Skin epidermis (tissue), 12 donors: ENCODE measurements at regions not wholly inside any gene's neighbourhood (a gene's known extent, or its start where the extent isn't known, plus 50 kb on each side); places are given as distances from the start of the nearest gene placed in this dataset.

Source experiments
- H3K27ac ChIP-seq, 21 experiments: fragments of 200-600 bp; sonication (generic) in 11 of 21; one replicate each; pipeline ENCODE4 v1.5.0; 2020; ENCODE audit warnings: mild to moderate bottlenecking in 3 of 21, inconsistent platforms in 2 of 21, moderate library complexity in 2 of 21
- H3K4me3 ChIP-seq, 7 experiments: fragments of 200-600 bp; sonication (generic) in 2 of 7; one replicate each; pipeline ENCODE4 v1.5.0; 2020; ENCODE audit warnings: inconsistent platforms in 2 of 7, mild to moderate bottlenecking in 2 of 7, moderate library complexity in 1 of 7

DNA sequence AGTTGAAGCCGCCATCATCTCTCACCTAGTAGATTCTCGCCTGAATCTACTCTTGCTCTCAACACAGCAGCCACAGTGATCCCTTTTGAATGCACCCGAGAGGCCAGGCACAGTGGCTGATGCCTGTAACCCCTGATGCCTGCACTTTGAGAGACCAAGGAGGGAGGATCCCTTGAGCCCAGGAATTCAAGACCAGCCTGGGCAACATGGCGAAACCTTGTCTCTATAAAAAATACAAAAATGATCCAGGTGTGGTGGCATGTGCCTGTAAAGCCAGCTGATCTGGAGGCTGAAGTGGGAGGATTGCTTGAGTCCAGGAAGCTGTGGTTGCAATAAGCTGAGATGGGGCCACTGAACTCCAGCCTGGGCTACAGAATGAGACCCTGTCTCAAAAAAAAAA, 60.3 kb upstream of the EML4 start:
- no peak overlapping the region for H3K4me3 ChIP-seq
- peak overlapping the region in 2 of 21 experiments; percentile 86 to 95 for H3K27ac ChIP-seq

DNA sequence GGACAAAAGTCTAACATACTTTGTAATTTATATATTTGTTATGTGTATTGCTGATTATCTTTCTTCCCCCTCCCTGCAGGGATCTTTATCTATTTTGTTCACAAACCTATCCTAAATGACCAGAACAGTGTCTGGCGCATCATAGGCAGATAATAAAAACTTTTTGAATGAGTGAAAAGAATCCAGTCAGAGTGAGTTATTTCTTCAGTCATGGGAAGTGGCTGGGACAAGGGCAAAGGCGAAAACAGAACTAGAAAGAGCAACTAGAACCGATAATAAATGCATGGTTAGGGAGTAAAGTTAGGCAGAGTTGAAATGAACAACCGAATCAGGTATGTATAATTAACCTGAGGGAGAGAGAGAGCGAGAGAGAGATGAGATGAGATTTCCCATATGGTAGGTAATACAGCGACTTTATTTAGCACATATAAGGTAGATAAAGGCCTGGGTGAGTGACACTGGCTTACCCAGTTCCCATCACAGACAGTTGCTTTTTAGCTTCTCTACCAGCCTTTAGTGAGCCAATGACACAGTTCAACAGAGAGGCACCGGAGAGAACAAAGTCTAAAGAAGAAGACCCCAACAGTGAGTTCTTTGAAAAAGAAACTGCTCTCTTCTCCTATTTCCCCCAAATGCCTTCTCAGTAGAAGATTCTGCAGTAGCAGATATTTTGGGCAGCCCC, 59.1 kb upstream of the EML4 start:
- Histone ChIP-seq H3K27ac (peak overlapping the region in 2 of 21 experiments; percentile 16 to 27), H3K4me3 (no peak overlapping the region)

DNA sequence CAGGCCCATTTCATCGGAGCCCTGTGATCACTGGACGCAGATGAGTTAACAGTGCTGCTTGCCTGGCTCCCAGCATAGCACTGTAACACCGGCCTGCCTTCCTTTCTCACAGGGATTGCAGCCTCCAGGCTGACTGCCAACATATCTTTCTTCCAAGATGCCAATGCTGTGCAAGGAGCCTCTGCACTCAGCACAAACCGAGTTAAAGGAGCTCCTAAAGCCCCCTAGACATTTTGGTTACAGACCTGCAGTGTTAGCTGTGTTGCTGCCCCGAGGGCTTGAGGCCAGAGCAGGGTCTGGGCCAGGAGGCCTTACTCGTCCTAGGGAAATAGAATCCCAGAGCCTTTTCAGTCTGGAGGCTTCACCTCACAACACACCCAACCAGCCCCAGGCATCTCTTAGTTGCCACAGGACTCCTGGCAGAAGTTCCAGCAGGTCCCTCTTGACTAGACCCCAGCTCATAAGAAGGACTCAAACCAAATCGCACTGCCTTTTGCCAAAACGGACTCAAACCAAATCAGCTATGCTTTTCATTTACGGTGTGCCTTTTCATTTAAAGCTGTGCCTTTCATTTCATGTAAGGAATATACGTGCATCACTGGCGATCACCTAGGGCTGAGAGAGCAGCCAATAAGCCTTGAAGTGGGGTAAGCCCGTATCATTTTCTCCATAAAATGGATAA, 58.4 kb upstream of the EML4 start:
- Histone ChIP-seq H3K4me3 (no peak overlapping the region), H3K27ac (peak overlapping the region in 3 of 21 experiments; percentile 16 to 27 (median 21))

DNA sequence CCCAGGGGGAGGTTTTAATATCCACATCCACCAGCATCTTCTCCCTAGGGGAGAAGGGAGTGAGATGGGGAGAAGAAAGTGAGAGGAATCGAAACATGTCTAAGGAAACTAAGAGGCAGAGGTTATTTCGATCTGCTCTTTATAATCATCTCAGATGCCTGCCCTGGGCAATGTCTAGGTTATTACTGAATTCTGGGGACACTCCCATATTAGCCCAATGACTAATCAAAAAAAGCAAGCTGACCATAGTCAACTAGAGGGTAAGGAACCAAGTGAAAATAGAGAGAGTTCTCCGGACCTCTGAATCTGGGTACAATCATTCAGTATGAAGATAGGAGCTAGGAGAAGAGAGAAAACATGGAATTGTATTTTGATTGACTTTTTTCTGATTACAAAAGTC, 56.7 kb upstream of the EML4 start:
- no peak overlapping the region for H3K4me3 ChIP-seq
- no peak overlapping the region for H3K27ac ChIP-seq

DNA sequence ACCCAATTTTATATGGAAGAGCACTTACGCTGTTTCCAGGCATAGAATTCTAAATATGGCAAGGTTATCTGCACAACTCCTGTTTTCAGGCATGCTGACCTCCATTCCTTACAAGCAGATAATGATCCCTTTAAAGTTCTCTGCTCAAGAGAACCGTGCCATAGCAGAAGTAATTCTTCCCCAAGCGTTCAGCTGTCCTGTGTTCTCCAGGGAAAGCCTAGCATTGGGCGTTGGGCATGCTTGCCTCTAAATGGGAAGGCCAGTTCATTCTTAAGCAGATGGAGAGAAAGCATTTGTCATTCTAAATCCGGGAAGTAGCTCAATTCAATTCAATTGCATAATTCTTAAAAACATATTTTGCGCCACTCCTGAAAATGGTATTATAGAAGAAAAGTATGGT, 55.7 kb upstream of the EML4 start:
- Histone ChIP-seq H3K27ac (no peak overlapping the region), H3K4me3 (no peak overlapping the region)

DNA sequence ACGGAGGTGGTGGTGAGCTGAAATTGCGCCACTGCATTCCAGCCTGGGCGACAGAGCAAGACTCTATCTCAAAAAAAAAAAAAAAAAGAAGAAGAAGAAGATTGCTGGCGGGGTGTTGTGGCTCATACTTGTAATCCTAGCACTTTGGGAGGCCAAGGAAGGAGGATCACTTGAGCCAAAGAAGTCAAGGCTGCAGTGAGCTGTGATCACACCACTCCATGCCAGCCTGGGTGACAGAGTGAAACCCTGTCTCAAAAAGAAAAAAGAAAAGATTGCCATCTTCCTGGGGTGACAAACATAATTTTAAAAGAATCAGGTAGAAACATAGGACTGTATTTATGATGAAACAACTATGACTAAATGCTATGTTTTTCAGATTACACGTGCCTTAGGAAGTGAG, 55.1 kb upstream of the EML4 start:
- H3K27ac ChIP-seq, result no peak overlapping the region
- no peak overlapping the region for H3K4me3 ChIP-seq

DNA sequence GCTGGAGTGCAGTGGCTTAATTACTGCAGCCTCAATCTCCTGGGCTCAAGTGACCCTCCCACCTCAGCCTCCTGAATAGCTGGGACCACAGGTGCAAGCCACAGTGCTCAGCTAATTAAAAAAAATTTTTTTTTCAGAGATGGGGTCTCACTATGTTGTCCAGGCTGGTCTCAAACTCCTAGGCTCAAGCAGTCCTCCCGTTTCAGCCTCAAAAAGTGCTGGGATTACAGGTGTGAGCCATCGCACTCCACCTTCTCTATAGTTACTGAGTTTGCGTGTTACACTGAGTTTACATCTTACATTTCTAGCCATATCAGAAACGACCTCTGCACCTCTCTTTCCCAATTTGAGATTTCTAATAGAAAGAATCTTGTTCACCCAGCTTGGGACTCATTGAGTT, 53.6 kb upstream of the EML4 start:
- no peak overlapping the region for H3K4me3 ChIP-seq
- H3K27ac ChIP-seq, result peak overlapping the region in 1 of 21 experiments; percentile 6

DNA sequence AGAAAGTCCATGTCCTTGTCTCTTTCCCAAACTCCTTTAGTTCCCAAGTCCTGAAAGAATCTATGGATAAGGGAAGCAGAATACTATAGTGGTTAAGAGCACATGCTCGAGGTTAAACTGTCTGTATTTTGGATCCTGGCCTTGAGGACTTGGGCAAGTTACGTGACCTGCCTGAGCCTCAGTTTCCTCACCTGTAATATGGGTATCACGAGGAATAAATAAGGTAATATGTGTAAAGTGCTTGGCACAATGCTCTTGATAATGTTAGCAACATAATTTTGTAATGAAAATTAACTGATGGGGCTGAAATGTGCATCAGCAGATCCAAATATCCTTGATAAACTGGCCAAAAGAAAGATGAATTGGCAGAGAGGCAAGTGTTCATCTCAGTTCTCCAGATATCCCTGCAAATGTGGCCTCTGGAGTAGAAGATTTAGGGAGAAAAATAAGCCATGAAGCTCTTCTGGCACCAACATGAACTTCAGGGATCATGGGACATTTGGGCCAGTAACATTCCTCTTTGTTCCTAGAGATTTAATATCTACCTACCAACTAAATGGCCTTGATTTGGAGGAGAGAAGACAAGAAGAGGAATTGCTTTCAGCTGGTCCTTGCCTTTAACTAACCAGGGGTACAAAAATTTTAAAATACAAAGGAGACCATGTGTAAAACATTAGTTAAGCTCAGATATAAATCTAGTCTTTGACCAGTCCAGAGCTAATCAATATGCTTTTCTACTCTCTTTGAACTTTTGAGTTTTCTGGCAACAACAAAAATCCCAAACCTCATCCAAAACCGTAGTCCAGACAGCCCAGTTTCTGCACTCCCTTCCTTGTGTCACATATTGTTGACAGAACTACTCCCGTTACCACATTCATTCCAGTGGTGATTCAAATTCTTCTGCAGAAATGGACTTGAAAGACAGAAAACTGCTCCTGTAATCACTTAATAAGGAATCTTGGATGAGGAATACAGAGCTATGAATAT, 52.7 kb upstream of the EML4 start:
- Histone ChIP-seq H3K4me3 (no peak overlapping the region), H3K27ac (peak overlapping the region in 4 of 21 experiments; percentile 6 to 54 (median 32))

DNA sequence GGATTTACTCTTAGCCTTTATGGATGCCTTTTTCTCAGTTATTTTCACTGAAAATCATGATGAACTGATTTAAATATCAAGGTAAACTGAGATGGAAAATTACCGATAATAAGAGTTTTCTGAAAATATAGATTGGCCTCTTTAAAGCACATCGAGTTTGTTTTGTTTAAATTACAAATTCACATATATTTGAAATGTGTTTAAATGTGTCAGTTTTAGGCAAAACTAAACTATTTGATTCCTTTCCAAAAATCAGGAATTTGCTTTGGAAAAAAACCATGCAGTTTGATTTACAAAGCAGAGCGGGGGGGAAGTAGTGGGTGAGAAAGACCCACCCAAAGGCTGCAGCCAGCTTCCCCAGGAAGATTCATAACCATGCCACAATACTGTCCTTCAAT, 52.0 kb upstream of the EML4 start:
- Histone ChIP-seq H3K27ac (peak overlapping the region in 6 of 21 experiments; percentile 31 to 74 (median 55)), H3K4me3 (no peak overlapping the region)

DNA sequence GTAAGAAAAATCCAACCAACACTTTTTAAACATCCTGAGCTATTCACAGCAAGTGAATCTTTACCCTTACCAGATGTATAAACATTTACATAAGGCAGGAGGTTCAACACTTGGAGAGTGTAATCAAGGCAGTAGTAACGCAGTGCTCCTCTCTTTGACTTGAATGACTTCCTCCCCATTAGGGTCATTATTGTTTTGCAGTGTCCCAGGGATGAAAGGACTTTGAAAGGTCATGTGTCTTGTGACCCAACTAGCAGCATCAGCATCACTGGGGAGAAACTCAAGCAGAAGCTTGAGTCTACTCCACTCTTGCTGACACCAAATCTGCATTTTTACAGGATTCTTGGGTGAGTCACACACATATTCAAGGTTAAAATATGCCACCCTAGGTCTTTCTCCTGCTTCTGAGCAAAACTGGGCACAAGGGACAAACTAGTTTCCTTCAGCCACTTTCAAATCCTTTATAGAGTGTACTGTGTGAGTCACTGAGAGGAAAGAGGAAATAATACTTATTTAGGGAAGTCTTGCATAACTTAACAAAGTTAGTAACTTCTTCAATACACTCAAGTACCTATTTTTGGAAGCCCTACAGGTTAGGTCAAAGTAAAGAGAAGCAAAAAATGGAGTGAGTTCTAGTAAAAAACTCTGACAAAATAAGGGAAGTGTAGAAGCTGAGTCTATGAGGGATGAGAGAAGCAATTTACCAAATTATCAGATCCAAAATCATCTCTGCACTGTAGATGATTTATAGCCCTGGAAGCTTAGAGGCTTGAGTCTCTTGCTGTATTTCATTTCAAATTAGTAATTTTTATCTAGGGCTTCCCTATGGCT, 51.0 kb upstream of the EML4 start:
- peak overlapping the region in 14 of 21 experiments; percentile 1 to 74 (median 46) for H3K27ac ChIP-seq
- no peak overlapping the region for H3K4me3 ChIP-seq

DNA sequence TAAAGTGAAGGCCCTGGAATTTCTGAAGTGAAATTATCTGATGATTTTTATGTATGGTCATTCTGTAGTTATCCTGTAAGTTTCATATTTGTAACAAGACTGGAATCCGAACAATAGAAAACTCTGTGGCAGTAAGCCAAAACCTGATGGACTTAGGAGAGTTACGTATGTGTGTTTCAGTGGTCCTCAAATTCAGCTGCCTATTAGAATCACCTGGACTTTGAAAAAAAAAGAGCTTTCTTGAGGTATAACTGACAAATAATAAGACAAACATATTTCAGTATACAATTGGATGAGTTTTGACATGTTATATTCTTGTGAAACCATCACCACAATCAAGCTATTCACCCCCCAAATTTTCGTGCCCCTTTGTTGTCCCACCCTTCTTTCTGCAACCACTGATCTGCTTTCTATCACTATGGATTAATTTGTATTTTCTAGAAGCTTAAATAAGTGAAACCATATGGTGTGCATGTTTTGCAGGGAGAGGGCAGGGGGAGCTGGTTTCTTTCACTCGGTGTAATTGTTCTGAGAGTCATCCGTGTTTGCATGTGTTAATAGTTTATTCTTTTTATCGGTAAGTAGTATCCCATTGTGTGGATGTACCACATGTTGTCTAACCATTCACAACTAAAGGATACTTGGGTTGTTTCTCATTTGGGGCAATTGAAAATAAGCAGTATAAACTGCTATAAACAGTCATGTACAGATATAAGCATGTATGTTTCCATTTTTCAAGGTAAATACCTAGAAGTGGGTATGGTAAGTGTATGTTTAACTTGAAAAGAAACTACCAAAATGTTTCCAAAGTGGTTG, 50.2 kb upstream of the EML4 start:
- Histone ChIP-seq H3K4me3 (no peak overlapping the region), H3K27ac (peak overlapping the region in 12 of 21 experiments; percentile 1 to 74 (median 48))
